NCI-H69 (cell line): ENCODE measurements at regions not wholly inside any gene's neighbourhood (a gene's known extent, or its start where the extent isn't known, plus 50 kb on each side); places are given as distances from the start of the nearest gene placed in this dataset.

Source experiments
- DNase-seq: peaks from one replicate; lab custom pipeline; 2025; lab: John Stamatoyannopoulos, UW

GRCh38 chr18:41237317-41237716, 717.7 kb upstream of the PIK3C3 start:
- no peak for DNase-seq

DNA sequence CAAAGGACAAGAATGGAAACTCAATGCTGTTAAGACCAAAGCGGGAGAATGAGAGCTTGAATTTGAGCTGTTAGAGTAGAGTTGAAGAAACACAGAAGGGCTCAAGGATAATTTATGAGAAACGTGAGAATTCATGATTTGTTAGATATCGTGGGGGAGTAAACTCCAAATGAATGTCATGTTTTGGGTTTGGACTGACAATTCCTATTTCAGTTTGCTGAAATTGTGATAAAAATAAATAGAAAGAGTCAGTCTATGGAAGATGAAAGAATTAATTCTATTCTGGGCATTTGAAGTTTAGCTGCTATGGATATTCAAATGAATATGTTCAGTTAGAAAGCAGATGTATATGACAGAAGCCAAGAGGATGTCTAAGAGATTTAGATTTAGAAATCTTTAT, 723.4 kb upstream of the PIK3C3 start:
- DNase-seq, result no peak

DNA sequence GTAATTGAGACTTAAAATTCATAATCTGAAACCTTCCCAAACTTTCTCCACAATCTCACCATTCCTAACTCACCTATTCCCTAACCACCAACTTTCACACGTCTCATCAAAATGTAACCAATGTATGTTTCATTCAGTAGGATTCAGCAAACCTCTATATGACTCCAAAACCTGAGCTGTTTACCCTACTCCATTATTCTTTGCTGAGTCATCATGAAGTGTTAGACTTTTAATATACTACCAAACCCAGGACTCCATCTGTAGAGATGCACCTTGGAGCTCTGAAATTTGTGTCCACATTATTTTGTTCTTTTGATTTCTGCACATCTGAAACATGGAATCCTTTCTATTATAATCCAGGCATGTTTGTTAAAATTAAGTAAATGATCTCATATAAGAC, 727.0 kb upstream of the PIK3C3 start:
- DNase-seq, result no peak

DNA sequence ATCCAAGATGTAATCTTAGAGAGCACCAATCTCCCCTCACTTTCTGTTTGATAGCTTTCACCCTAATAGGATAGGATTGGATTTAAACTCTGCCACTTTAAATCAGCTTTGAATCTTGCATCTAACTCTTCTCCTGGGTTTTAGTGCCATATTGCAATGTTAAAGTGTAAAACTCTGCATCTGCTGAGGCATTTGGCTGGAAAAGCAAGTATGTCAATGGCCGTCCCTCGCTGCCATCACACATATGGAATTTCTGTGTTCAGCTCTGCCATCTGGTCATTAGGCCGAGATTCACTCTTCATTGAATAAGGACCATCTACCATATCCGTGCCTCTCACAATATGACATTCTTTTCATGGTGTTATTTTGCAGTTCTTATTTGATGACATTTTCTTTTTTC, 728.1 kb upstream of the PIK3C3 start:
- DNase-seq, result no peak

DNA sequence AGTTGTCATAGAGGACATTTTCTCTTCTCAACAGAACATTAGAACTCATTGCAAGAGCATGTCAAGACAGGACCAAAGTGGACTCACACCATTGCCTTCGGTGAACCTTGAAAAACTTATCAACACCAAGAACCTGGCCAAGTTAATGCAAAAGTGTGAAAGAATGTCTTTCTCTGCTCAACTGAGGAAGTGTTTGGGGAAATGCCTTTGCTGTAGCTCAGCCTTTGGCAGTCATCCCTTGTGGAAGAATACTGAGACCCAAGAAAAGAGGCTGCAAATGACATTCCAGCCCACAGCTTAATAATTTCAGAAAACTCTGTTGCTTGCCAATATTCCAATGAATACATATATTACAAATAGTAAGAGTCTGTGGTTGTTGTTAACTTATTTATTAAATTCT, 728.8 kb upstream of the PIK3C3 start:
- no peak for DNase-seq

GRCh38 chr18:41216341-41217003, 738.6 kb upstream of the PIK3C3 start:
- no peak for DNase-seq

DNA sequence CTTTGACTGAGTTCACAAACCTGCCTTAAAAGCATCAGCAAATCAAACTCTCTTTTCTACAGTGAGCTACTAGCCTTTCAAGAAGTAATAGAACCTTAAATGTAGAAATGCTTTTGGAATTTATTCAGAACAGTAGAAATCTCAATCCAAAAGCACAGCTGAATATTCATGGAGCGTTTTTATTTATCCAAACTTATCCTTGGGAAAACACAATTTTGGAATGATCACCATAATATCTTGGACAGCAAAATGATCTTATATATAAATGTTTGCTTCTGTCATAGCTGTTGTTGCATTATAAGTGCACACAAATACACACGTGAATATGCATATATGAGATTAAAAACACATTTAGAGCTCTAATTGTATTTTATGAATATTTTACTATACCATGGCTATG, 747.3 kb upstream of the PIK3C3 start:
- DNase-seq, result no peak

GRCh38 chr18:41206341-41206830, 748.6 kb upstream of the PIK3C3 start:
- no peak for DNase-seq

- no peak for DNase-seq
Observed at GRCh38 chr18:41199212-41199611, 755.8 kb upstream of the PIK3C3 start.

DNA sequence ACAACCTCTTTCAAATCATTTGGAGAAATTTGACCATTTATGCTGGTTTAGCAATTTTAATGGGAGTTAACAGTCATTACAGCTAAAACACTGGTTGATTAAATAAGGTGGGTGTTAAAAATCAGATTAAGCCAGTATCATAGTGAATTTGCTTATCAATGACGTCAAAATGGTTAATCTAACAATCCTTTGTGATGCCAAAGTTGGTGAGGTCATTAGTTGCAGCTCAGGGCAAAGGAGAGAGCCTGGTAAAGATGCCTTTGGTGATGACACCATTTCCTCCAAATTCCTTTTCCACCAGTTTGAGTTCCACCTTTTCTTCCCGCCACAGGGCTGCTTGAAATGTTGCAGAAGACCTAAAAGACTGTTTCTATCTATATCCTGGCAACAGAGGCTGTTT, 757.1 kb upstream of the PIK3C3 start:
- no peak for DNase-seq

- no peak for DNase-seq
Observed at GRCh38 chr18:41170346-41170745, 784.7 kb upstream of the PIK3C3 start.

- no peak for DNase-seq
Observed at GRCh38 chr18:41165625-41166024, 789.4 kb upstream of the PIK3C3 start.

GRCh38 chr18:41162781-41163180, 792.3 kb upstream of the PIK3C3 start:
- no peak for DNase-seq

GRCh38 chr18:41162191-41162590, 792.8 kb upstream of the PIK3C3 start:
- no peak for DNase-seq

- DNase-seq, result no peak
Observed at GRCh38 chr18:41155910-41156851, 798.9 kb upstream of the PIK3C3 start.

GRCh38 chr18:41155025-41155424, 800.0 kb upstream of the PIK3C3 start:
- no peak for DNase-seq

DNA sequence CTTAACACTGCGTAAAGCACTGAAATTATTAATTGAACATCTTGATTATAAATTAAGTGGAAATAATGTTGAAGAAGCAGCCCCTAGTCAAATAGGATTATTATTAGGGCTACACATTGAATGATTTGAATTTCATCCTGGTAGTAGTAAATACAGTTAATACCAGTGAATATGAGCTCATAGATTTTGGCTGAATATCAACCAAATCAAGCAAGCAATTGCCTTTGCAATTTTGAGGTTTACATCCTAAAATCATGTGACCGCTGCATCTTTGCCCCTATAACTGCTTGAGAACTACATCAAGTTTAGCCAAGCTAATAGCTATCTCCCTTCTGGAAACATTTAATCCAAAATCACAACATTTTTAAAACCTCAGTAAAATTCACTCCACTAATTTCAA, 801.2 kb upstream of the PIK3C3 start:
- no peak for DNase-seq

- peak; percentile 97 for DNase-seq
Observed at GRCh38 chr18:41150316-41150715, 804.7 kb upstream of the PIK3C3 start.

DNA sequence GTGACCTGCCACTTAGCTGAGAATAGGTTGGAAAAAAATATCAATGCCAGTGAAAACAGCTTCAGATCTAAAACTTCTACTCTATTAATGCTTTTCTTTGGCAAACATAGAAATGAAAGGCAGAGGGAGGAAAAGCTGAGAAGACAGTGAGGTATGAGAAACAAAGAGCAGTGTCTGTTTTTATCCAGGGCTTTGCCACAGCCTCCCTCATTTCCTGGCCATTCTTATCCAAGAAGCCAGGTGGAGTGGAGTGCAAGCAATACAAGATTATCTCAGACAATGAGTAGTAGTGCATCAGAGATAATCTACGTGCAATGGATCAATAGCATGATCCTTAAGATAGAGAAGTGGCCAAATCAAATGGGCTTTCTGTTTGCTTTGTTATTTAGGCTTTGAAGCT, 808.7 kb upstream of the PIK3C3 start:
- DNase-seq, result peak; percentile 61

DNA sequence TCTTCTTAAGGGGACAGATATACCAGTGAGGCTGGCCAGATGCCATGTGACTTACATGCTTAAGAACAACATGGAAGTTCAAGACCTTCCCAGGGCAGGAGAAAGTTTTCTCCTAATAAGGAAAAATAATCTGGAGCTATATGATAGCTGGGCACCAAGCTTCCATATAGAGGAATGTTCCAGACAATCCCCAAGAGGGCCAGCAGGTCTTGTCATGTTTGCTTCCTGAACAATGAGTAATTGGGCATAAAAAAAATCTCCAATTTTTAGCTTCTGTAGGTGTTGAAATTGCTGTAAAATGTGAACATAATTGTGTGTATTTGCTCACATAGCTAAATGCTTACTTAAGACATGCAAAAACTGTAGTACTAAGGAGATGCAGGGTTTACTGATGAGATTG, 809.5 kb upstream of the PIK3C3 start:
- no peak for DNase-seq

DNA sequence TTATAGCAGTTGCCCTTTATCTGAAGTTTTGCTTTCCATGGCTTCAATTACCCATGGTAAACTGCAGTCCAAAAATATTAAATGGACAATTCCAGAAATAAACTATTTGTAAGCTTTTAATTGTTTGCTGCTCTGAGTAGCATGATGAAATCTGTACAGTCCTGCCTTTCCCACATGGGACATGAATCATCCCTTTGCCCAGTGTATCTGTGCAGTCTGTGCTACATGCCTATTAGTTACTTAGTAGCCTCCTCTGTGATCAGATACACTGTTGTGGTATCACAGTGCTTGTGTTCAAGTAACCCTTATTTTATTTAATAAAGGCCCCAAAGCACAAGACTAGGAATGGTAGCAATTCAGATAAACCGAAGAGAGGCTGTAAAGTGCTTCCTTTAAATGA, 810.6 kb upstream of the PIK3C3 start:
- DNase-seq, result no peak

DNA sequence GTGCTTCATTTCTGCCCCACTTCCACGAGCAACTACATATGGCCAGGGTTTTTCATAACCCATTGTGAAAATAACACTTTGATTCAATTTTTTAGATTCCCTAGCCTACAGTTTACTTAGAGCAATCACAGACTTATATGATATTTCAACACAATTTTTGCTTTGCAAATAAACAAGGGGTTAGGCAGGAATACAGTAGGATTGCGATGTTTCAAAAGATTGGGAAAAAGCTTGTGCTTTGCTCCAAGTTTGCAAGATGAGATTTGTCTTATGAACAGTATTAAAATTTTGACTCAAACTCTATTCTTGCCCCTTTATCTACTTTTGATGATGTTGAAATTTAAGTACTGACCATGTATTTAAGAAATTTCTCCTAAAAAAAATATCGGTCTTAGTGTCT, 814.5 kb upstream of the PIK3C3 start:
- DNase-seq, result no peak

- DNase-seq, result no peak
Observed at GRCh38 chr18:41135146-41135545, 819.9 kb upstream of the PIK3C3 start.
